ENCODE measurements at regions not wholly inside any gene's neighbourhood (a gene's known extent, or its start where the extent isn't known, plus 50 kb on each side); places are given as distances from the start of the nearest gene placed in this dataset.
A peak's percentile ranks its signal among the peaks of the same experiment; 100 is the strongest.

DNA sequence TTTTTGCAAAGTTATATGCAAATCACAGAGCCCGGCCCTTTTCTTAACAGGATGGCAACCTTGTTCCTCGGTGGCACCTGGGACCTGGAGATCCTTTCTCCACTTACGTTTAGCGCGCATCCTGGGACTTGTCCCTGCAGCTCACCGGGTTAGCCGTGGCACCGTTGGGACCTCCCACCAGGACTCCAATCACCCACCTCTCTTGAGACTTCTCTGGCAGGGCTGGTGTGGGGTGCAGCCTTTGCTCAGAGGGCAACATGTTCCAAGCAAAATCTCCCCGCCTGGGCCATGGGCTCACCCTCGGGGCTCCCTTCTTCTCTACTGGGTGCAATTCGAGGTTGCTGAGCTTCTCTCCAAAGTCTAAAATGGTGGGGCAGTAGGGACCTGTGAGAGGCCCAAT lies 211.9 kb upstream of the UMPS start:
- DNase-seq (ENCODE audit: low read depth), result no peak
- no peak overlapping the region for H3K4me3 ChIP-seq (ENCODE audit: low read depth, low read length)
- TF ChIP-seq, protein P1, sequence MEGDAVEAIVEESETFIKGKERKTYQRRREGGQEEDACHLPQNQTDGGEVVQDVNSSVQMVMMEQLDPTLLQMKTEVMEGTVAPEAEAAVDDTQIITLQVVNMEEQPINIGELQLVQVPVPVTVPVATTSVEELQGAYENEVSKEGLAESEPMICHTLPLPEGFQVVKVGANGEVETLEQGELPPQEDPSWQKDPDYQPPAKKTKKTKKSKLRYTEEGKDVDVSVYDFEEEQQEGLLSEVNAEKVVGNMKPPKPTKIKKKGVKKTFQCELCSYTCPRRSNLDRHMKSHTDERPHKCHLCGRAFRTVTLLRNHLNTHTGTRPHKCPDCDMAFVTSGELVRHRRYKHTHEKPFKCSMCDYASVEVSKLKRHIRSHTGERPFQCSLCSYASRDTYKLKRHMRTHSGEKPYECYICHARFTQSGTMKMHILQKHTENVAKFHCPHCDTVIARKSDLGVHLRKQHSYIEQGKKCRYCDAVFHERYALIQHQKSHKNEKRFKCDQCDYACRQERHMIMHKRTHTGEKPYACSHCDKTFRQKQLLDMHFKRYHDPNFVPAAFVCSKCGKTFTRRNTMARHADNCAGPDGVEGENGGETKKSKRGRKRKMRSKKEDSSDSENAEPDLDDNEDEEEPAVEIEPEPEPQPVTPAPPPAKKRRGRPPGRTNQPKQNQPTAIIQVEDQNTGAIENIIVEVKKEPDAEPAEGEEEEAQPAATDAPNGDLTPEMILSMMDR (conservative IDR thresholded peaks at IDR 0.05; ENCODE audit: low read depth, low read length), result no peak

DNA sequence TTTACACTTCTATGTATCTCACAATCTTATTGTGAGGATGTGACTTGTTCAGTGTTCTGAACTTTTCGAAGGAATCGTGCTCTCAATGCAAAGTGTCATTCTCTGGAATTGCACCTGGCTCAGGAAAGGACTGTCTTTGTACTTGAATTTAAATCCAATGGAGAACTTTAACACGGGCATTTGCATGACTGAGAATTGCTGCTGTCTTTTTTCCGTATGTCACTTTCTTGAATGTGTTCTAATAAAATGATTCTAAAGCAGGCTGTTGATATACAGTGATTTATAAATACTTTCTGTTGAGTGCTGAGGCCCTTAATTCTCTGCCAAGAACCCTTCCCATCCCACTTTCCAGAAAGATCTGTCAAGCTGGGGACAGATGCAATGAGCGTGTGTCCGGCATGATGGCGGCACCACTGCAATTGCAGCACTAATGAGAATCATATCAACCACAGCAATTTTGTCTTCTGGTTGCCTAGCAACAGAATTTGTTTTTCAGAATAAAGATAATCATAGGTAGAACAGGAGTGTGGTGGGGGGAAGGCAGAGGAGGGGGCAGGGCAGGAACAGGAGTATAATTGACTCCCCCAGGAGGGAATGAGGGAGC lies 210.6 kb upstream of the UMPS start:
- H3K4me3 ChIP-seq (ENCODE audit: low read depth, low read length), result no peak overlapping the region
- TF ChIP-seq, protein P1 (conservative IDR thresholded peaks at IDR 0.05; ENCODE audit: low read depth, low read length), result no peak
- no peak for DNase-seq (ENCODE audit: low read depth)

DNA sequence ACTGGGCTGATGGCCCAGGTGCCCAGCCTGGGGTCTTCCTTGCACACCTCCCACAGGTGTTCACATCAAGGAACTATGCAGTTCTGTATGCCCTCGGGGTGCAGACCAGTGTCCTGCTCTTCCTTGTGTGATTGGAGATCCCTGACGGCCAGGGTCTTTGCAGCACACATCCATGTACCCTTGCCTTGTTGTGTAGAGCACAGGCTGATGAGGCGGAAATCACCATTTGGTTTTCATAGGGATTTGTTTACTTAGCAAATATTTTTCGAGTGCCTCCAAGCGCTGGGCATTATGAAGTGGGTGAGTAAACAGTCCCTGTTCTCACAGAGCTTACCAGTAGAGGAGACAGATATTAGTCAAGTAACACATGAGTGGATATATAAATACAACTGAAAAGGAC lies 209.3 kb upstream of the UMPS start:
- TF ChIP-seq, protein P1 (conservative IDR thresholded peaks at IDR 0.05; ENCODE audit: low read depth, low read length), result no peak
- no peak overlapping the region for H3K4me3 ChIP-seq (ENCODE audit: low read depth, low read length)
- DNase-seq (ENCODE audit: low read depth), result no peak

DNA sequence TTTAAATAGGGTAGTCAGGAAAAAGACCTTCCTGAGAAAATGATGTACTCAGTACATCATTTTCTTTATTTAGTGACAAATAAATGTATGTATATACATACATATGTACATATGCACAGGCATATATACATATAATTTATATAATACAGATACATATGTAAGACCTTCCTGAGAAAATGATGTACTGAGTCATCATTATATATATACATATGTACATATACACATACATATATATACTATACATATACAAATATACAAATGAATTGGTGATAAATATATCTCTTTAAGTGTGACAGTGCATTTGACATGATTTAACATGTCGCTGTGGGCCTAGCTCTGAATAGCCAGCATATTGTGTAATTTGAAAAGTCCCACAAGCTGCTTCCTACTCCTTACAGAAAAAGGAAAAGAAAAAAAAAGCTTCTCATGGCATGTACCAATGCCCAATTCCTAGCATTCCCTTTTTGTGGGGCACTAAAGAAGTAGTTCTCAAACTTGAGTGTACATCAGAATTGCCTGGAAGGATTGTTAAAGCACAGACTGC lies 208.1 kb upstream of the UMPS start:
- no peak for DNase-seq (ENCODE audit: low read depth)

DNA sequence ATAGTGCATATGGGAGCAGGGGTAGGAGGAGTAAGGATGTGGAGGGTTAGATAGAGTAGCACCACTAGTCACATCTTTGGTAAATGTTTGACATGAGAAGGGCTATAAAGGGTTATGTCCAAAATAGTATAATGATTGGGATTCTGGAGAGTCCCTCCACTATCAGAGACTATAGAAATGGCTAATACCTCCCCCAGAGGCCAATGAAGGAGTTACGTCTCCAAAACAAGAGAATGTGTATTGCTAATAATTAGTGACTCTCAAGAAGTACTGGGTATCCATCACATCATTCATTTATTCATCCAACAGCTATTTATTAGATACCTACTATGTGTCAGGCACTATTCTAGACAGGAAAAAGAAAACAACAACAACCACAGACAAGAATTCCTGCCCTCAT lies 203.7 kb upstream of the UMPS start:
- DNase-seq (ENCODE audit: low read depth), result no peak
- TF ChIP-seq, protein P1 (conservative IDR thresholded peaks at IDR 0.05; ENCODE audit: low read depth, low read length), result peak; percentile 25

More for the DNA sequence above, 208.1 kb upstream of the UMPS start:
- H3K4me3 ChIP-seq (ENCODE audit: low read depth, low read length), result no peak overlapping the region
- TF ChIP-seq, protein P1 (conservative IDR thresholded peaks at IDR 0.05; ENCODE audit: low read depth, low read length), result no peak

DNA sequence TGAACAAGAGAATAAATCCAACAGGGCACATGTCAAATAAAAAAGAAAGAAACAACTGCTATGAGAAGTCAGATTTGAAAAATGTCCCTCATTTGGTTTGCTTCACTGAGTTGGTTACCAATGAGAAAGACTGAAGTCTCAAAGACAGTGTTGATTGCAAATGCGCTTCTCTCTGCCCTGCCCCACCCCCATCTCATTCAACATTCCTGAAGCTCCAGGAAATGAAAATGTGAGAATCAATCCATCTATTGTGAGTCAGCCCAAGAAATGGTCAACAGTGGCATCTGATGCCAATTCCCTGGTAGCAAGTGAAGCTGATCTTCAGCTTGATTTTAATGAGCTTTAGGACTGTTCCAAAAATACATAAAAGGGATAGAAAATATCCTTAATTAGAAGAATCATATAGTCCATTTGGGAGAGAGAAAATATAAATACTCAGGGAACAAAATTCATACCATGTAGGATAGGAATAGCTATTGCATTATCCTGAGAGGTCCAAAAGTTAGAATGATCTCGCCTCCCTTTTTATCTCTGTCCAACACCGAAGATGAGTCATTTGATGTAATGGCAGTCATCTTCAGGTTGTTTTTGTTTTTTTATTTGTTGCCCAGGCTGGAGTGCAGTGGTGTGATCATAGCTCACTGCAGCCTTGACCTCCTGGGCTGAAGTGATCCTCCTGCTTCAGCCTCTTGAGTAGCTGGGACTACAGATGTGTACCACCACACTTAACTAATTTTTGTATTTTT lies 200.3 kb upstream of the UMPS start:
- no peak overlapping the region for H3K4me3 ChIP-seq (ENCODE audit: low read depth, low read length)
- TF ChIP-seq, protein P1 (conservative IDR thresholded peaks at IDR 0.05; ENCODE audit: low read depth, low read length), result no peak
- no peak for DNase-seq (ENCODE audit: low read depth)

More for the DNA sequence above, 203.7 kb upstream of the UMPS start:
- no peak overlapping the region for H3K4me3 ChIP-seq (ENCODE audit: low read depth, low read length)

Data from epithelial cell of proximal tubule (primary cell).